ENCODE measurements at regions not wholly inside any gene's neighbourhood (a gene's known extent, or its start where the extent isn't known, plus 50 kb on each side); places are given as distances from the start of the nearest gene placed in this dataset.

DNA sequence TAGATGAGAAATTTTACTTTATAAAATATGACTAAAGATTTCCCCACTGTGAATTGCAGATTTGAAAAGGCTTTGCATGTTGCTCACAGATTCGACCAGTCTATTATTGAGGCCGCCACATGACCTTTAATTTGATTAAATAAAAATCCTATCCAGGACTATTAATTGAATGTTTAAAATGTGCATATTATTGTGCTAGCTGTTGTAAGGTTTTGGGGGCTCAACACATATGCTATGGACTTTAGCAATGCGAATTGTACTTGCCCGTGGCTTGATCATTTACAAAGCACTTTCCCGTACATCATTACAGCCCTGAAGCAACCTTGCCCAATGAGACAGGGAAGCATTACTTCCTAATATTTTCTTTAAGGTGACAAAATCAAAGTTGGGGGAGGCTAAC is 243.0 kb downstream of the ACTR3B start:
- DNase-seq (ENCODE audit: low spot score): no peak

DNA sequence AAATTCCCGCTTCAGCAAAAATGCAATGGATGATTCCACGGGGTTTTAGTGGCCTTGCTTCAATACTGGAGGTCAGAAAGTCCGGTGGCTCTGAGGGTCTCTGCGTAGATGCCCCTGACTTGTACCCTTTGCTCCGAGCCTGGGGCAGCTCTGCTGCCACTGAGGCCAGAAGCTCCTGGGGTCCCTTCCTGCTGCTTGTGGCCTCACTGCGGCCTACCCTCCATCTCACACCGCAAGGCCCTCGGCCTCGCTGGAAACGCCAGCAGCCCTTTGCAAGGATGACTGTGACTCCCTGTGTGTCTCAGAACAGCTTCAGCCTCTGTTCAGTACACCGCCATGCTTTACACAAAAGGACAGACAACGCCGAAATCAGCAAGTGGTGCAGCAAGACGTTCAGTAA is 244.8 kb downstream of the ACTR3B start:
- in situ Hi-C loops (cut with HindIII; ENCODE audit: low sequenced_read_pairs): no loop called here
- DNase-seq (ENCODE audit: low spot score): no peak

More for the DNA sequence above, 243.0 kb downstream of the ACTR3B start:
- in situ Hi-C loops (cut with HindIII; ENCODE audit: low sequenced_read_pairs): no loop called here

DNA sequence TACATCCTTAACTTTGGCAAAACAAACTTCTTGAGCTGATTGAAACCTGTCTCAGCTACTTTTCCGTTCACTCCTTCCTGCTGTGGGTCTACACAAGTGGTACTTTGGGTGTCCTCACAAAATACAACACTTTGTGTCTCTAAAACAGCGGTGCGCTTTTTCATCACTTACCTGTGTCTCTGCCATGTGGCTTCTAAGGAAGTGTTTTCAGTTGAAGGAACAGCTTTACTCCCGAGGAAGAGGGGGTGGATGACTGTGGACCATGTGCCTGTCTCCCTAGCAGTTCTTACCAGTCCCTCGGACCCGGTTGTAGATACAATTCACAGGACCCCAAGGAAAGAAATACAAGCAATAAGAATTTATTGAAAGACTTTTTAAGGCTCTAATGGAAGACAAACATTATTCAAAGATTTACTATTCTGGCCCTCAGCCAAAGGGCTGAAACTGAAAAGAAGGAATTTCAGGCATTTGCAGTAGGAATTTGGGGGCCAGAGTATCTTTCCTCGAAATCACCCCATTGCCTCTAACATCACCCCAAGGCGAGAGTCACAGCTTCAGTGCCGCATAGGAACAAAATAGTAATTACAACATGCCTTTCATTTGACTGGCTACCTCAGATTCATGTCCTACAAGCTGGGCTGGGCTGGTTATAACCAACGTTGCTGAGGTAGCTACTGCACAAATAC is 246.3 kb downstream of the ACTR3B start:
- DNase-seq (ENCODE audit: low spot score): no peak
- in situ Hi-C loops (cut with HindIII; ENCODE audit: low sequenced_read_pairs): no loop called here

DNA sequence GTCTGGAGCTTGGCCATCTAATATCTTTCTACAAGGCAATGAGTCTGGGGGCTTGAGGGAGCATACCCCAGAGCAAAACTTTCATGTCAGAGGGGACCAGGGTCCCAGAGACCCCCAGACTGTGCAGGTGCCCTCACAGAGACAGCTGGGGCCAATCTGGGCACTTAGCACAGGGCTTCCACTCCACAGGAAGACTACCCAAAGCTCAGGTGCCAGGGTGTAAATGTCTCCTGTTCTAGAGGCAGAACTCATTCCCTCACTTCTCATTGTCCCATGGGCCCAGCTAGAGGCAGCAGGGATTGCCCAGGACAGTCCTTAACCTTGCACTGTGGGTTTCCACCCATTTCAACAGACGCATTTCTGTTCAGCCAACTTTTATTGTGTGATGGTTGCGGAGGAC is 246.9 kb downstream of the ACTR3B start:
- in situ Hi-C loops (cut with HindIII; ENCODE audit: low sequenced_read_pairs): no loop called here
- DNase-seq (ENCODE audit: low spot score): no peak

DNA sequence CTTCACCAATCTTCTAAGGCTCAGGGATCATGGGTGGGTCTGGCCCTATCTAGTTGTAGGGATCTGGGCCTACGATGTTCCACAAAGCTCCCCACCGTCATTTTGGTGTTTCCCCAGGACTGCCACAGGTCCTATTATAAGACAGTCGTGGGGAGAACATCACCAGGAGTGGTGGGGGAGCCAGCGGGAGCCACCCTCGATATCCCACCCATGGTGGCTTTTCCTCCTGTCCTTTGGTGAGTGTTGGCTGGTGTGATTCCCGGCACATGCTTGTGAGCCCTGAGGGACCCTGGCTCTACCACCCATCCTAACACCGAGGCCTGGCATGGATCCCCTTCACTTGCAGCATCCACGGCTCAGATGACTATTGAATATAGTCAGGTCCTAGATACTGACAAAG is 247.4 kb downstream of the ACTR3B start:
- DNase-seq (ENCODE audit: low spot score): no peak
- in situ Hi-C loops (cut with HindIII; ENCODE audit: low sequenced_read_pairs): no loop called here

DNA sequence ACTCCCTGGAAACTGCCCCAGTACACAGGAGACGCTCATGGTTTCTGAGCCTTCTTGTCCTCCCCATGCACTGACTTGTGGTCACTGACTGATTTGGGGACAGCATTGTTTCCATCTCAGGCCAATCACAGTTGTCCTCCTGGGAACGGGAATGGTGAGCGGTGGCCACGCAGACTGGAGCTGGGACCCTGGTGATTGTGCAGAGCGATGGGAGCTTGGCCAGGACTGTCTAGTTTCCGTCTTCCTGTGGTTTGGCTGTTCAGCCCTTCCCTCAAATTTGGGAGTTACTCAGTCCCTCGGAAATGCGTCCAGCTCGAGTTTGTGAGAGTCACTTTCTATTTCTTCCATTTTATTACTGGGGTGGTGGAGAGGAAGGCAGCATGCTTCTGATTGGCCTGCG is 250.9 kb downstream of the ACTR3B start:
- DNase-seq (ENCODE audit: low spot score): no peak
- in situ Hi-C loops (cut with HindIII; ENCODE audit: low sequenced_read_pairs): no loop called here

DNA sequence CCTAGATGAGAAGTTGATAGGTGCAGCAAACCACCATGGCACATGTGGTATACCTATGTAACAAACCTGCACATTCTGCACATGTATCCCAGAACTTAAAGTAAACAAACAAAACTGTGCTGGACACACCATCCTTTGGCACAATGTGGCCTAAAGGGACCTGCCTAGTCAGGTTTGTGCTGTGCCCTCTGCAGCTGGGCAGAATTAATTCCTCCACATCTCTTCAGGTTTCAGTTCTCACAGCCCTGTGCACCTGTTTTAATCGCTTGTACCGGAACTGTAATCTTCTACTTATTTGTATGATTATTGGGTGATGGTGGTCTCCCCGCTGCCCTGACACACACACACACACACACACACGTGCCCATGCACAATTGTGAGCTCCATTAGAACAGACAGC is 252.7 kb downstream of the ACTR3B start:
- in situ Hi-C loops (cut with HindIII; ENCODE audit: low sequenced_read_pairs): no loop called here
- DNase-seq (ENCODE audit: low spot score): no peak

DNA sequence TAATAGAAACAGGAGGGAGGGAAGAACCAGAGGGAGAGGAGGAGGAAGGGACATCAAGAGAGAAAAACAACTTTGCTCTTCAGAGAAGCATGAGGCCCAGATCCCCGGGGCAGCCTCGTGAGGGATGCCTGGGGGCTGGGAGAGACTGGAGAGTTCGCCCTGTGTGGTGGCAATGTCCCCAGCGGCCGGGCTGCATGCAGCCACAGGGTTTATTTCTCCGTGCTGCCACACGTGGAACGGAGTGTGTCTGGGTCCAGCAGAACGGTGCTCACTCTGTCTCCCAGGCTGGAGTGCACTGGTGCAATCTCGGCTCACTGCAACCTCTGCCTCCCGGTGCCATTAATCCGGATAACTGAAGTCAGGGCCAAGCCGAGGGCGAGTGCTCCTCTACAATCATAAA is 257.7 kb downstream of the ACTR3B start:
- no peak for DNase-seq (ENCODE audit: low spot score)
- in situ Hi-C loops (cut with HindIII; ENCODE audit: low sequenced_read_pairs): no loop called here

DNA sequence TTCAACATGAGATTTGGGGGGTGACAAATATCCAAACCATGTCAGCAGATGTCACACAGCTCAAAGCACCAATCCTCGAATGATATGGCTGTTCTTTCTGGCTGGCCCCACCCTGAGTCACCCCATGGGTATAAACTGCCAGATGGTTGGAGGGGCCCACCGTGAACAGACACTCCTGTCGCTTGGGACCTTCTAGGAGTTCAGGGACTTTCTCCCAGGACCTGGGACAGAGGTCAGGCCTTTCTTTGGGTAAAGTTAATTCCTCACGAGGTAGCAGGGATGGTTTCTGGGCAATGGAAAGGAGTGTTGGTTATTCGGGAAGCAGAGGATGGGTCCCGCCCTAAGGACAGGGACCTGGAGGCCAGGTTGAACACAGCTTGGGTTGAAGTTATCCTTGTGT is 262.0 kb downstream of the ACTR3B start:
- in situ Hi-C loops (cut with HindIII; ENCODE audit: low sequenced_read_pairs): no loop called here
- no peak for DNase-seq (ENCODE audit: low spot score)

DNA sequence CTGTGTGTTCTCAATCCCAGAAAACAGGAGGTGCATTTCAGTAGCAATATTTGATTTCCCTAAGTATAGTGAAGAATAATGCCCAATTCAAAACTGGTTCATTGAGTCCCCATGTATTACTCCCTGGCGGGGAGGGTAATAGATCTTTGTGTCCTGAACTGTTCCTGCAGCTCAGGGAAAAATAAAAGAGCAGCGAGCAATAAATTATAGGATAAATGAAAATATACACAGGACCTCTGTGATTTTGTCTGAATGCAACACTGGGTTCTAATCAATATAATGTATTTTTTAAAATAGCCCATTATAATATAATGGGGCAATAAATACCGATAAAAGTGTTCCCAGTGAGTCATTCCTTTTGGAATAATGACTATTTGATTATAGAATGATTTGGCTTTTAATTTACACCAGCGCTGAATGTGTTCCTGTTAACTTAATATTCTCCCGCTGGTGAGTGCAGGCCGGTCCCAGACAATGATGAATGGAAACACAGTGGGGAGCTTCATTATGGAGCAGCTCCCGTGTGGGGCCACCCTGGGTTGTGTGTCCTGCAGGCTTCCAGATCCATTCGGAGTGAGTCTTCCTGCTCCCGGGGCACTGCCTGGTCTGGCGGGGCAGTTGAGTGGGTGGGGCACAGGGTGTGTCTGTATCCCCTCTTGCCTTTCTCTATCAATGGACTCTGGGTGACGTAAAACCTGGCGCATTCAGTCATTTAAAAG is 263.1 kb downstream of the ACTR3B start:
- no peak for DNase-seq (ENCODE audit: low spot score)
- in situ Hi-C loops (cut with HindIII; ENCODE audit: low sequenced_read_pairs): no loop called here

DNA sequence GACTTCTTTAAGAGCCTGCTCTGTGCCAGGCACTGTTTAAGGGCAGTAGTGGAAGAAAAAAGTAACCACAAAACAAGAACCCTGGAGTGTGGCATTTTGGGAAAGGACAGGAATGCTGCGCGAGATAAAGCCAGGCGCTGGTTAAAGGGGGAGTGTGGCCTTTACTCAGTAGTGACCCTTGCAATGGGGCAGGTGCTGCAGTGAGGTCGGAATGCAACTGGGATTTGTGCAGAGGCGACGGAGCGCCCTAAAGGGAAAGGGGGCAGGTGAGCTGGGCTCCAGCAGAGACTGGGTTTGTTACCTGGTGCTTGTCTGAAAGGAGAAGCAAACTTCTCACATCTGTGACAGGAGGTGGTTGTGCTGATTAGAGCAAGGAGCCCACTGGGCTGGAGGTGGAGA is 263.6 kb downstream of the ACTR3B start:
- in situ Hi-C loops (cut with HindIII; ENCODE audit: low sequenced_read_pairs): no loop called here
- no peak for DNase-seq (ENCODE audit: low spot score)

DNA sequence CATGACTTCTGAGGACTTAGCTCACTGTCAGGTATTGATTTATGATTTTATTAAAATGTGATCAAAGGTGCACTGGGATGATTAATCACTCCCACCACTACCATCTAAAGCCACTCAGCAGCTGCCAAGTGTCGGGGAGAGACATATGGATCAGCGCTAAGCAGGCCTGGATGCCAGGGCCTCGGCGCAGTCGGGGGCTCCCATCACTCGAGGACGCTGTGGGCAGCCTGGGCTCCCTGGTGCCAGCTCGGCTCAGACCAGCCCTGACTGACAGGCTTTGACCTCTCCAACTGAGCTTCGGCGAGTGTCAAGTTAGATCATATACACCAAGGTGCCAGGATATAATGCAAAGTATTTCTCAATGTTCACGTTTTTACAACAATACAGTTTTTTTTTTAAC is 267.7 kb downstream of the ACTR3B start:
- in situ Hi-C loops (cut with HindIII; ENCODE audit: low sequenced_read_pairs): no loop called here

DNA sequence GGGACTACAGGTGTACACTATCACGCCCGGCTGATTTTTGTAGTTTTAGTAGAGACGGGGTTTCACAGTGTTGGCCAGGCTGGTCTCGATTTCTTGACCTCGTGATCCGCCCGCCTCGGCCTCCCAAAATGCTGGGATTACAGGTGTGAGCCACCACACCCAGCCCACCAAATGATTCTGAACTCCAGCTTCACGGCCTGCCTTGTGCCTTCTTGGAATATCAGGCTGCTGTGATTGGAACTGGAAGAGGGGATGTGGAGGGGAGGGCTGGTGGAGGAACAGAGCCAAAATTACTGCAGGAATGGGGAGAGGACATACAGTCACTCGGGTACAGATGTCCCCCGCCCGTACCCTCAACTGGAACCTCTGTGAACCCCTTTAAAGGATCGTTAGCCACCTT is 268.4 kb downstream of the ACTR3B start:
- in situ Hi-C loops (cut with HindIII; ENCODE audit: low sequenced_read_pairs): no loop called here
- DNase-seq (ENCODE audit: low spot score): no peak

More for the DNA sequence above, 267.7 kb downstream of the ACTR3B start:
- DNase-seq (ENCODE audit: low spot score): no peak

DNA sequence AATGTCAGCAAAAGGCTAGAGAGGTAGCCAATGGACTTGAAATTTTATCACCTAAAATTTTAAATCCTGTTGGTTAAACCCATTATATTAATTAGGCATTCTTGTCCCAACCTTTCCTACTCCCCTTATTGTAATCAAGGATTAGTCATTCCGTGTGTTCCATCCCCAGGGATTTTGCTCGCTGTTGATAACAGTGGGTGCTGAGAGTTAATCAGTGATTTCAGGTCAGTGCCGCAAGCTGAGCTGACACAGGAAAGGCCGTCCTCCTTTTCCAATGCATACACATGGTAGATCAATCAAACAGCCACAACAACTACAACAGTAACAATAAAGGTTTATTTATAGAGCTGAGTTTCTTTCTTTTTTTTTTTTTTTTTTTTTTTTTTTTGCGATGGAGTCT is 271.4 kb downstream of the ACTR3B start:
- DNase-seq (ENCODE audit: low spot score): no peak
- in situ Hi-C loops (cut with HindIII; ENCODE audit: low sequenced_read_pairs): no loop called here

DNA sequence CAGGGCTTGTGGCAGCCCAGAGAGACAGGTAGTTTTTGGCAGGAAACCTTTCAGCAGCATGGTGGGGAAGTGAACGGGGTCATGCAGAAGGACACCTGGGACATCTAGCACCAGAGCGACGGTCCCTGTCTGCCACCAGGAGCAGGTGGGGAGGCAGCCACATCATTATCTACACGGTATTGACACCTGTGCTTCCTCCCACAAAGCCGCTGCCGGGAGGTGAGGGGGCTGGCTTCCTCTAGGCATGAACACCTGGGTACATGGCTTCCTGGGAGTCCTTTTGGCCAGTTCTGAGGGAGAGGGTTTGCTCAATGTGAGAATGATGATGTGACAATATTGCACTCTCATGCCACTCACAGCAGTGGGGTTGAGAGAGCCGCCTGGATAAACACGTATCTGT is 275.2 kb downstream of the ACTR3B start:
- in situ Hi-C loops (cut with HindIII; ENCODE audit: low sequenced_read_pairs): no loop called here

DNA sequence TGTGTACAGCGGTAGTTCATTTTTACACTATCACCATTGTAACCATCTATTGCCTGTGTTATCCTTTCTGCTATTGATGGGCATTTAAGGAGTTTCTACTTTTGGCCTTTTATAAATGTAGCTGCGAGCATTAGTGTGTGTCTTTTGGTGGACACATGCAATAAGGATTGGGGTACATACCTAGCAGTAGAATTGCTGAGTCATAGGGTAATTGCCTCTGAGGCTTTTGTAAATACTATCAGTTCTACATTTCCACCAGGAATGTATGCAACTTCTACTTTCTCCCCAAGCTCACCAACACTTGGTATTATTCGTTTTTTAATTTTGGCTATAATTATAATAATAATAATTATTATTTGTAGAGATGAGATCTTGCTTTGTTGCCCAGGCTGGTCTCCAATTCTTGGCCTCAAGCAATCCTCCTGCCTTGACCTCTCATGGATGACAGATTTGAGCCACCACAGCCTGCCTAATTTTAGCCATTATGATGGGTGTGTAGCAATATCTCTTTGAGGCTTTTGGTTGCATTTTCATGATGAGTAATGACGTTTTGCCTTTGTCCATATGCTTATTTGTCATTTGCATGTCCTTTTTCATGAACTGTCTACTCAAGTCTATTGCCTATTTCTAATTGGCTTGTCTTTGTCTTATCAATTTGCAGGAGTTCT is 277.0 kb downstream of the ACTR3B start:
- no peak for DNase-seq (ENCODE audit: low spot score)
- in situ Hi-C loops (cut with HindIII; ENCODE audit: low sequenced_read_pairs): no loop called here

More for the DNA sequence above, 275.2 kb downstream of the ACTR3B start:
- no peak for DNase-seq (ENCODE audit: low spot score)

DNA sequence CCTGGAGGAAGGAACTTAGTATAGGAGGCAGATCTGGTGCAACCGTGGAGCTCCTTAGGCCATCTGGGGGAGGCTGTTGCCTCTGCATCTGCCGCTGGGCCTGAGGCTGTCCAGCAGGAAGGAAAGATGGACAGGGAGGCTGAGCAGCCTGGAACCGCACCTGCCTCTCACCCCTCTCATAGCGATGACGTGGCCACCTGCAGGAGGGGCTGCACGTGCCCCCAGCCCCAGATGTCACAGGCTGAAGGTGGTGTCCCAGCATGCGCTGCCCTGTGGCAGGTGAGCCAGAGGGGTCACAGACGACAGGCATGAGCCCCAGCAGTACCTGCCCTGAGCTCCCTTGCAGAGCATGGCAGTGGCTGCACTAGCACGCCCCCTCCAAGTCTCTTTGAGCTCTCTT is 283.9 kb downstream of the ACTR3B start:
- in situ Hi-C loops (cut with HindIII; ENCODE audit: low sequenced_read_pairs): no loop called here
- no peak for DNase-seq (ENCODE audit: low spot score)

DNA sequence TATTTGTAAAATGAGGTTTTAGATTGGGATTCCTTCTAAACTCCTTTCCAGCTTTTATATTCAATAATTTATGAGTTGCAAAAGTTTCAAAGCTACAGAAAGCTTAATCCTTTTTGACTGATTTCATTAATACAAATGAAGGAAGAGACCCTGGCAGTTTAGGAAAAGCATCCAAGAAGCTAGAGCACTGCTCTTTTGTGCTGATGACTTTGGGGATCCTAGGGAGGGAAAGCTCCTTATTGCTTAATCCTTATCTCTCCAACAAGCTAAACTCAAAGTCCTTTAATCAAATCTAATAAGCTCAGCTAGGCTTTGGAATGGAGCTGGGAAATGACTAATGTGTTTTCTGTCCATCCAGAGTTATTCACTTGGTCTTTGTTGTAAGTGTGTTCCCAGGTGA is 285.4 kb downstream of the ACTR3B start:
- DNase-seq (ENCODE audit: low spot score): no peak
- in situ Hi-C loops (cut with HindIII; ENCODE audit: low sequenced_read_pairs): no loop called here

DNA sequence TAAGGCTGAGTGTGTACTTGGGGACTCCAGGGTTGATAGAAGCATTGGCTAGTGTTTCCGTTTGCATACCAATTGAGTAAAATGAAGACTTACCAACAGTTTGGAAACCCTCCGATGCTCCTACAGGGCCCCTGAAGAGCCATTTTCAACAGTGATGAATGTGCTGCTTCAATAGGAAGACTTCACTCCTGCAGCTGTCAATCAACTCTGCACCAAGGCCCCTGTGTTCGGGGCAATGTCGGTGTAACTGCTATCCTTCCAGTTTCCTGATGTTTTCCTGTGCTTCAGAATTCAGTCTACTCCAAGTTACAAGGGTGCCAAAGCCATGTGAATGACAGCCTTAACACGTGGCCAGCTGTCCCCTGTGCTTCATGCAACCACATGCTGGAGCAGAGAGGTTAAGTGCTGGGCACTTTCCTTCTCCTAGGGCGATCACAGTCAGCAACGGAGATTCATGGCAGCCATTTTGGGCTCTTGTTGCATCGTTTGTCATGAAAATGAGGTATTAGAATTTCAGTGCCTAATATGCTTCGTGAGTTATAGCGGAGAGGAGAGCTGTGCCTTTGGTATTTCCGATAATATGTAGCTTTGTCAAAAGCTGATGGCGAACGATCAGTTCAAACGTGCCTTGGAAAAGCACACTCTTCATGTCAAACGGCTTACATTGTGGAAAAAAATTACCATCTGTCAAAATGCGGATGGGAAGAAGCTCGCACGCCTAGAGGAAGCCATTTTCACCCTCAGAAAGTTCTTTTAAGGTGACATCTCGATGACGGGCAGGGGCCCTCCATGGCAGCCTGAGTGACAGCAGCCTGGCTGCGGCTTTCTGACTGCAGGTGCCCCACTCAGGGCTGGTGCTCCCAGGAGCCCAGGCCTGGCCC is 287.8 kb downstream of the ACTR3B start:
- in situ Hi-C loops (cut with HindIII; ENCODE audit: low sequenced_read_pairs): no loop called here
- no peak for DNase-seq (ENCODE audit: low spot score)

DNA sequence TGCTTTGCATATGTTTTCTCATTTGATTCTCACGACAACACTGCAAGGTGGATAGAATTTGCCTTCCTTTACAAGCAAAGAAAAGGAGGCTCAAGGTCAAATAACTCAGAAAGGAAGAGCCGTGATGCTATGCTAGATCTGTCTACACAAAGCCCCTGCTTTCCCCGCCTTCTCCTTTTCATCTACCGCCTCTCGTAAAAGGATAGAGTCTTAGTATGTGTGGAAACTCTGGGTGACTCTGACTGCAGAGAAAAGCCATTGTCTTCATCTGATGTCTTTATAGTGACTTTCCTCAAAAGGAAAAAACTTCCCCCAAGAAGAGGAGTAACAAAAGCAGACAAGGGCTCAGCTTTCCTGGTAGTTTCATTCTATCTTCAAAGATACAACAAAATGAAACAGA is 292.7 kb downstream of the ACTR3B start:
- in situ Hi-C loops (cut with HindIII; ENCODE audit: low sequenced_read_pairs): no loop called here
- DNase-seq (ENCODE audit: low spot score): no peak
